Right hindlimb (tissue), 1 donor: ENCODE measurements at regions not wholly inside any gene's neighbourhood (a gene's known extent, or its start where the extent isn't known, plus 50 kb on each side); places are given as distances from the start of the nearest gene placed in this dataset.
A peak's percentile ranks its signal among the peaks of the same experiment; 100 is the strongest.
"Not testable (repeated sequence)": the region's sequence is repeated elsewhere in the genome, so short reads cannot be mapped to it uniquely, and the experiment has no call there.

Experiments used
- DNase-seq: peaks from one replicate; pipeline ENCODE4 v3.0.0-alpha.2; 2018

DNA sequence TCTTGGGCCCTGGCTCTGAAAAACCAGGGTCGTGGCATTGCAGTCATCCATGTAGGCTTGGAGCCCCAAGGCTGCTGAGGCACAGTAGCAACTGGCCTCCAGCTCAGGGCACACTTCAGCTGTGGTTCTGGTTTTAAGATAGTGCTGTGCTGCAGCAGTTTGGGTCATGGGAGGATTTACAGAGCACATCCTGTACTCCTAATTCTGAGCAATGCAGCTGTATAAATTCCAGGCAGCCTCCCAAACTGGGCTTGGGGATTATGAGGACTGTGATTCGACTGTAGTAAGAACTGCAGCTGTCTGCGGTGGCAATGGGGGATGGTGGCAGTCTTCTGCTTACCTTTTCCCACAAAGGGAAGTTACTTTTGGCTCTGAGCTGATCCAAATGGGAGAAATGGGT, 536.3 kb upstream of the GCFC2 start:
- peak; percentile 20 for DNase-seq

DNA sequence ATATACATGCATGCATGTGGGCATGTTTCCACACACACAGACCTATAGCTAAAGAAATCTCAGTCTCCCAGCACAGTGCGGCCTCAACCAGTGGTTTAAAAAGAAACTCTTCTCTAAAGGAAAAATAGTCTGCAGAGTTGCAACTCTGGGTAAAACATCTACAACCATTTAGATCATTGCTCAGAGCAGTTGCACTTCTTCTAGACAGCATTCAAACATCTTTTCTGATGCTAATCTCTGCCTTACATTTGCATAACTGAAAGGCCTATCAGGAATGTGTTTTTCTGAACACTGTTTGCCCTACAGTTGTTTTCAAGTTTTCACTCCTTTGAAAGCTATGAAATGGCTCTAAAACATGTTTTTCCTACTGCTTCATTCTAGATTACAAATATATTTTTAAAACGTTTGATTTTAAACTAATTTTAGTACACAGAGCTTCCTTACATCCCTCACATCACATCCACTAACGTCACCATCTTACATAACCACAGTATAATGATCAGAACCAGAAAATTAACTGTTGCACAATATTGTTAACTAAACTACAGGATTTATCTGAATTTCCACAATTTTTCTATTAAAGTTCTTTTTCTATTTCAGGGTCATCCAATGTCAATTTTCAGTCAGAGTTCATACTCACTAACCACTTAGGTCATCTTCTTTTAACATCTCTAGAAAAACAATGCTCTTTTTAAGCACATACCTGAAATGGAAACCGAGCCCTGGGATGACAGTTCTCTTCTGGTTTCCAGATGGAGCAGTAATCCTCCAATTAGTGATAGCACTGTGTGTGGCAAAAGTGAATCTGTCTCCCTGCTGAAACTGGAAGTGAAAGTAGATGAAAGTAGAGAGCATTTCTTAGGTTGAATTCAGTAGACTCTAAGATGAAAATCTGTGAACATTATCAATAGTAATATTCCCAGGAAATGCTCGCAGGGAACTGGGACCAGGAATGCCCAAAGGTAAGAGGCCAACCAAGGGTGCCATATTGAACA, 501.6 kb upstream of the GCFC2 start:
- DNase-seq: no peak

DNA sequence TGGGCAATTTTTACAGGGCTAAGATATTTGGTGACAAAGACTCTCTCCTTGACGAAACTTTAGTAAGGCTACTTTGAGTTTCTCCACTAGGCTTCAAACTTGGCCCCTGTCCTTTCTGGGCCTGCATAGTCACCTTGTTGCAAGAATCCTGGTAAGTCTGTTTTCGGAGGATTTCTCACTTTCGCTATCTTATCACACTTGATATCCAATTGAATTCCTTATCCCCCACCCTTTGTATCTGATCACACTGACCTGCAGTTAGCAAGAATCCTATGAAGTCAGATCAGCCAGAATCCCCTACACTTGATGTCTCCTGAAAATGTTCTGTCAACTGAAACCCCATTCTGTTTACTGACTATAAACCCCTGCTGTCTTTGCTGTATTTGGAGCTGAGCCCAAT, 499.8 kb upstream of the GCFC2 start:
- DNase-seq: no peak

DNA sequence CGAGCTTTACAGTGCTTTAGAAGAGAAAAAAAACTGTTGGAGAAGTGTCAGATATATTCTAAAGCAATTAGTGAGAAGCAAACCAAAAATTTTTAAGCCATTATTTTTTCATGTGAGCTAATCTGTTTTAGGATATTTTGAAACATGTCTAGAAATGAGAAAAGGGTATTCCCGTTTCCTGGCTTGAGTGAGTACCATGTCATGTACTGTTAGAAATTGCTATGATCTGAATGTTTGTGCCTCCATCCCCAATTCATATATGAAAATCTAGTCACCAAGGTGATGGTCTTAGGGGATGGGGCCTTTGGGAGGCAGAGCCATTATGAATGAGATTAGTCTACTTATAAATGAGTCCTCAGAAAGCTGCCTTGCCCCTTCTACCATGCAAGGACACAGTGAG, 493.3 kb upstream of the GCFC2 start:
- DNase-seq: no peak

DNA sequence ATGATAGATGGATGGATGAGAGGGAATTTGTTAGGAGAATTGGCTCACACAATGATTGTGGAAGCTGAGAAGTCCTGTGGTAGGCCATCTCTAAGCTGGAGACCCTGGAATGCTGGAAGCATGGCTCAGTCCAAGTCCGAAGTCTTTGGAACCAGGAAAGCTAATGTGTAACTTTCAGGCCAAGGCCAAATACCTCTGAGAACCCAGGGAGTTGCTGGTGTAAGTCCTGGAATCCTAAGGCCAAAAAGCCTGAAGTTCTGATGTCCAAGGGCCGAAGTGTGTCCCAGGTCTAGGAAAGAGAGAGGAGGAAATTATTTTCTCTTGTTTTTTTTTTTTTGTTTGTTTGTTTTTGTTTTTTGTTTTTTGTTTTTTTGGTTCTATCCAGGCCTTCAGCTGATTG, 492.2 kb upstream of the GCFC2 start:
- no peak for DNase-seq

DNA sequence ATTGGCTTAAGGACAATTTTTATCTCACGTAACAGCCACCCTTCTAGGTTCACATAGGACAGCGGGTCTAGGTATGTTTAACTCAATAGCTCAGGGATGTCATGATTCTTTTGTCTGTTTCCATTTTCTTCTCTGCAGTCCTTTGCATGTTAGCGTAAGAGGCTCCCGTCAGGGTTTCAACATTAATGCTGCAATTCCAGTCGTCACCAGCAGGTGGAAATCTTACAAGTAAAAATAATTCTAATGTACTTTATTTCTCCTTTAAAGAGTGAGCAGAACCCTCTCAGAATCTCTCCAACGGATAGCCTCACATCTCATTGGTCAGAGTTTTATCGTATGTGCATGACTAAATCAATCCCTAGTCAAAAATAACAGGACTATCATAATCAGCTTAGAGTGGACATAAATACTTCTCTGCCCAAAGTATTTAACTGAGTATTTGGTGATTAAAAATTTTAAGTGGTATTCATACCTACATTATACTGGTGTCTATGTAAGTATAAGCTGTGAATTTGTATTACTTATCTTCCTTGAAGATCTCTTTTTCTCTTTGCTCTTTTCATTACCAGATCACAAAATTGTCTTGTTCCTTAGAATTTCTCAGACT, 487.2 kb upstream of the GCFC2 start:
- DNase-seq: peak; percentile 61

DNA sequence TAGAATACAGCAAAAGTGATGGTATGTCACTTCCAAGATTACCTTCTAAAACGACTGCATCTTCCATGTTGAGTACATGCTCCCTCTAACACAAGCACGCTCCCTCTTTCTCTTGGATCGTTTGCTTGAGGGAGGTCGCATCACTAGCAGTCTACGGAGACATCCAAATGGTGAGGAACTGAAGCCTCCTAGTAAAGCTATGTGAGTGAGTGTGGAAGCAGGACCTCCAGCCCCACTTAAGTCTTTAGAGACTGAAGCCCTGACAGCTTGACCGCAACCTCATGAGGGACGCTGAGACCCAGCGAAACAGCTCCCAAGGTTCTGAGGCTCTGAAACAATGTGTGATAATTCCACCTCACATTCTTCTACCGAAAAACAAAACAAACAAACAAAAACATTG, 486.7 kb upstream of the GCFC2 start:
- DNase-seq: no peak

DNA sequence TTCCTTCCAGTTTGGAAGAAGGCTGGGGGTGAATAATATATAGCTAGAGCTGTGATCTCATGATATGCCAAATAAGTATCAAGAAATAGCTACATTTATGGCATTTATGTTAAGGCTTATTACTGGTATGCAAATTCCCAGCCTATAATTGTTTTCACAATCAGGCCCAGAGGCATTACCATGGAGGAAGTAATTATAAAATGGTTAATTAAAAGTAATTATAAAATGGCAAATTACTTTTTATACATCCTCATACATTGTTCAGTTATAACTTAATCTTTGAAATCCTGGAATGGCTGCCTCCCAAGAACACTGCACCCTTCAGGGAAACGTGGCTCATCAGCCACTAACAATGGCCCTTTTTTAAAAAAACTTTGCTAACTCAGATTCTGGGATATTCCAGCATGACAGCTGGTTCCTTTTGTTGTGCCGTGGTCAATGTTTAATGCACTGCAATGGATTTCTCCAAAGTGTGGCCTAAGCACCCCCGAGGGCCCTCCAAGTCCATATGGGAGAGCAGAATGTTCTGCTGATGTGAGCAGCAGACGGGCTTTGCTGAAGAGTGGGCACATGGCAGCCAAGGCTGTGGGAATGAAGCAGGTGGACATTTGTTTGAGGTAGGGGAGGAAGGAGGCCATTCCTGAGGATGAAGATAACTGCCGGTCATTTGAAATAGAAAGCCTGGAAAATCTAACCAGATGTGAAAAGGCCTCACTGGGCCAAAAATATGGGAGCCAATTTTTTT, 483.5 kb upstream of the GCFC2 start:
- DNase-seq: no peak

DNA sequence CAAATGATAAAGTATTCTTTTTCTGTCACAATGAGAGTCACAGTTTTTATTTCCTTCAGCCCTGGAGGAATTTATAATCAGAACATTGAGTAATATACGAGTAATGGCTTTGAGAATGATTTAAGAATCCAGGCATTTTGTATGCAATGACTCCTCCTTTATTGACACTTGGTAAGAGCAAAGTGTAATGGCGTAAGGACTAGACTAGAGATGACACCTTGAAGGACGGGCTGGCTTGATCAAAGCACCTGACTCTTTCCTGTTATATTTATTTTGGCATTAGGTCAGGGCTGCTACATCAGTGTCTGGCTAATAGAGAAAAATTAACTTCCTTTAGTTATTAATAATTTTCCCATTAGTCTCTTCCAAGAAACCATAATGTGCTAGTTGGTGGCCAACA, 482.4 kb upstream of the GCFC2 start:
- DNase-seq: no peak

DNA sequence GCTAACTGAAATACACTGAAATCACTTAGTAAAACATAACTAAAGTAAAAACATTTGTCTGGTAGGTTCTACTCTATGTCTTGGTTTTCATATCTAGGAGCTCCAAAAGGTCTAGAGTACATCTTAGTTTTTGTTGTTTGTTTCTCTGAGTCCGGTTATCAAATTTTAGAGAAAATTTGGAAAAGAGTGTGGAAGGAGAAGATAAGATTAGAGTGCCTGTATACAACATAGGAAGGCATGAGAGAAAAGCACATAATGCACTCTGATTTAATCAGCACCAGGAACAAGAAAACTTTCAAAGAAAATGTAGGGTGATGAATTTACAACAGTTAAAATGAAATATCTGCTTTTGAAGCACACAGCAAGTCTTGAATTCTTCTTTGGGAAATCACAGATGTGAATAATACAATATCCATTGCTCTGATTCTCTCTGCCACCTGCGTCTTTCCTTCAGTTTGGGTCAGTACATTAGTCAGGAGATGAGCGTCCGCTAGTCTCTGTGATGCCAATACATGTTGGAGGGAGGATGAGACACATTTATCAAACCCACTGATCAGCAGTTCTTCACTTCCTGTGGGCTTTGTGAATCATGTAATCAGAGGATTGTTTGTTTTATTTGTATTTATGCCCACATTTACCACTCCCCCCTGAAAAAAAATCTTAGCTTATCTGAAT, 477.8 kb upstream of the GCFC2 start:
- DNase-seq: no peak

DNA sequence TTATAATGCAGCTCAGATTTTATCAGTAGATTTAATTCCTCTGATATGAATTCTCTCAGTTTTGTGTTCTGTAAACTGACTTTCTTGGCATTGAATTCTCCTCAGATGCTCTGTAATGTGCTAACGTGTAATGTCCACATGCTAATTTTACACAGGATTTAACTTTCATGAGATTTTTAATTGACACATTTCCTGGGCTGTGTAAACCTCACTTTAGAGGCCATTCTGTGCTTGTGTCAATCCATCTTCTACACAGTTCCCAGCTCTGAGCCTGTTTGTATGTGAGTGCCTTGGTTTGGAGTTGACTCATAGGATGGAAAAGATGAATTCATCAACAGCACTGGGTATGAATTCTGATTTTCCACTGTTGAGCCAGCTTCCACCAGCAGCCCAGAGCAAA, 476.7 kb upstream of the GCFC2 start:
- no peak for DNase-seq

DNA sequence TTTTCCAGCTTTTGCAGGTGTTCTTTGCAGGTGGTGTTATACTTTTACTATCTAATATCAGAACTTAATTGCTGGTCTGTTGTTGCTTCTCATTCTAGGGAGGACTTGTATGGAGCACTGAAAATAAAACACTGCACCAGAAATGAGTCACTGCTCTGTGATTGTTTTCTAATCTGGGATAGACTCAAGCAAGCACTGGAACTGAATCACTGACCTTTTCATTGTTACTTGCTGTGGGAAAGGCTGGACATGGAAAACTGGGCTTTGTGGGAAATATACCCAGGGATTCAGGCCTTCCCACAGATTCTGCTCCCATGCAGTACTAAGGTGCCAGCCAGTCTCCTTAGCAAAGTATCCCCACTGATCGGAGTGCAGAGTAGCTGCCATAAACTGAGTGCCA, 470.0 kb upstream of the GCFC2 start:
- DNase-seq: no peak

DNA sequence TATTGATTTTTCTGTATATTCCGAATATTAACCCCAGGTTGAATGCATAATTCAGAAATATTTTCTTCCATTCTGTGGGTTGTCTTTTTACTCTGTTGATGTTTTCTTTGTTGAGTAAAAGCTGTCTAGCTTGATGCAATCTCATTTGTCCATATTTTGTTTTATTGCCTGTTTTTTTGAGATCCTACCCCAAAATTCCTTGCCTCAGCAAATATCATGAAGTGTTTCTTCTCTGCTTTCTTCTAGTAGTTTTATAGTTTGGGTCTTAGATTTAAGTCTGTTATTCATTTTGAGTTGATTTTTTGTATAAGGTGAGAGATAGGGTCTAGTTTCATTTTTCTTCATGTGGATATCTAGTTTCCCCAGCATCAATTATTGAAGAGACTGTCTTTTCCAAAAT, 467.9 kb upstream of the GCFC2 start:
- no peak for DNase-seq

DNA sequence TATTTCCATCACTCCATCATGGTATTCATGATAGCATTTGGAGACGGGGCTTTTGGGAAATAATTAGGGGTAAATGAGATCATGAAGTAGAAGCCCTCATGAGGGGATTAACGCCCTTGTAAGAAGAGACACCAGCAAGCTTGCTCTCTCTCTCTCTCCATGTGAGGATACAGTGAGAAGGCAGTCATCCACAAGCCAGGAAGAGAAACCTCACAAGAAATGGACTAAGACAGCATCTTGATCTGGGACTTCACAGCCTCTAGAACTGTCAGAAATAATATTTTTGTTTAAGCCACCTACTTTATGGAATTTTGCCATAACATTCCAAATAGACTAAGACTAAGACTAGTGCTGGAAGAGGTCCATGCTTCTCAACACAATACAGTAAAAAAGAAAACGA, 464.6 kb upstream of the GCFC2 start:
- no peak for DNase-seq

DNA sequence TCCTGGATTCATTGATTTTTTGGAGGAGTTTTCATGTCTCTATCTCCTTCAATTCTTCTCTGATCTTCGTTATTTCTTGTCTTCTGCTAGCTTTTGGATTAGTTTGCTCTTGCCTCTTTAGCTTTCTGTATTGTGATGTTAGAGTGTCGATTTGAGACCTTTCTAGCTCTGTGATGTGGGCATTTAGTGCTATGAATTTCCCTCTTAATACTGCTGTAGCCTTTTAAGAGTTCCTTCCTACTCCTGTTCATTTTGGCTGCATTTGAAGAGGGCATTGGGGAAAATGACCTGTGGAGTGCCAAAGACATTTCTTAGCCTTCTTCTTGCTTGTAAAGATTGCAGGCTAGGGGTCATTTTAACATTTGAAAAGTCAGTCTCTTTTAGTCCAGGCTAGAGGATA, 463.8 kb upstream of the GCFC2 start:
- no peak for DNase-seq

DNA sequence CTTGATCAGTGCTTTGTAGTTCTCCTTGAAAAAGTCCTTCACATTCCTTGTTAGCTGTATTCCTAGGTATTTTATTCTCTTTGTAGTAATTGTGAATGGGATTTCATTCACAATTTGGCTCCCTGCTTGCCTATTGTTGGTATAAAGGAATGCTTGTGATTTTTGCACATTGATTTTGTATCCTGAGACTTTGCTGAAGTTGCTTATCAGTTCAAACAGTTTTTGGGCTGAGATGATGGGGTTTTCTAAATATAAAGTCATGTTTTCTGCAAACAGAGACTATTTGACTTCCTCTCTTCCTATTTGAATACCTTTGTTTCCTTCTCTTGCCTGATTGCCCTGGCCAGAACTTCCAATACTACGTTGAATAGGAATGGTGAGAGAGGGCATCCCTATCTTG, 462.5 kb upstream of the GCFC2 start:
- DNase-seq: not testable (repeated sequence)

DNA sequence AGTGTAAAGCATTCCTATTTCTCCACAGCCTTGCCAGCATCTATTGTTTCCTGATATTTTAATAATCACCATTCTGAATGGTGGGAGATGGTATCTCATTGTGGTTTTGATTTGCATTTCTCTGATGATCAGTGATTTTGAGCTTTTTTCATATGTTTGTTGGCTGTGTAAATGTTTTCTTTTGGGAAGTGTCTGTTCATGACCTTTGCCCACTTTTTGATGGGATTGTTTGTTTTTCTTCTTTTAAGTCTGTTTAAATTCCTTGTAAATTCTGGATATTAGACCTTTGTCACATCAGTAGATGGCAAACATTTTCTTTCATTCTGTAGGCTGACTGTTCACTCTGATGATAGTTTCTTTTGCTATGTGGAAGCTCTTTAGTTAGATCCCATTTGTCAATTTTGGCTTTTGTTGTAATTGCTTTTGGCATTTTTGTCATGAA, 461.5 kb upstream of the GCFC2 start:
- DNase-seq: not testable (repeated sequence)

DNA sequence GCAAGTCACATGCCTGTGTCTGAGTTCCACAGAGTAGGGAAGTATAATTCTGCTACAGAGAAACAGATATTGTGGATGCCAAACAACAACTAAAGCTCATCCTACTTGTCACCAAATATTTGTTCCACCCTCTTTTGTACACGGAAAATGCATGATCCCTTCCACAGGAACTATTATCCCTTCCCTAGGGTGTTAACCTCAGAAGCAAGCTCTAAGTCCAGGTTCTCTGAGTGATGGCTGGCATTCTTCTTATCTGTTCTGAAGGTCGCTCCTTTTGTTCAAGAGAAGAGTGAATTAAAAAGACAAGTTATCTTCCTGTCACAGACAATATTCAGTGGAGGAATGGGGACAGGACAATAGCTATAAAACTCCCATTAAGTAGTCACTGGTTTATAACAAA, 460.1 kb upstream of the GCFC2 start:
- DNase-seq: no peak

DNA sequence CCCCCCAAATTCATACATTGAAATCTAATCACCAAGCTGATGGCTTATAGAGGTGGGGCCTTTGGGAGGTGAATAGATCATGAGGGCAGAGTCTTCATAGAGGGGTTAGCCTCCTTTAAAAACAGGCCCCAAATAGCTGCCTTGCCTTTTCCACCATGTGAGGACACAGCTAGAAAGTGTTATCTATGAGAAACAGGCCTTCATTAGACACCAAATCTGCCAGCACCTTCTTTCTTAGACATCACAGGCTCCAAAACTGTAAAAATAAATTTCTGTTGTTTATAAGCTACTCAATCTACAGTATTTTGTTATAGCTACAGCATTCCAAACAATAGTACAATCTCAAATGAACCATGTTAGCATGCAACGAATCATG, 459.3 kb upstream of the GCFC2 start:
- no peak for DNase-seq

DNA sequence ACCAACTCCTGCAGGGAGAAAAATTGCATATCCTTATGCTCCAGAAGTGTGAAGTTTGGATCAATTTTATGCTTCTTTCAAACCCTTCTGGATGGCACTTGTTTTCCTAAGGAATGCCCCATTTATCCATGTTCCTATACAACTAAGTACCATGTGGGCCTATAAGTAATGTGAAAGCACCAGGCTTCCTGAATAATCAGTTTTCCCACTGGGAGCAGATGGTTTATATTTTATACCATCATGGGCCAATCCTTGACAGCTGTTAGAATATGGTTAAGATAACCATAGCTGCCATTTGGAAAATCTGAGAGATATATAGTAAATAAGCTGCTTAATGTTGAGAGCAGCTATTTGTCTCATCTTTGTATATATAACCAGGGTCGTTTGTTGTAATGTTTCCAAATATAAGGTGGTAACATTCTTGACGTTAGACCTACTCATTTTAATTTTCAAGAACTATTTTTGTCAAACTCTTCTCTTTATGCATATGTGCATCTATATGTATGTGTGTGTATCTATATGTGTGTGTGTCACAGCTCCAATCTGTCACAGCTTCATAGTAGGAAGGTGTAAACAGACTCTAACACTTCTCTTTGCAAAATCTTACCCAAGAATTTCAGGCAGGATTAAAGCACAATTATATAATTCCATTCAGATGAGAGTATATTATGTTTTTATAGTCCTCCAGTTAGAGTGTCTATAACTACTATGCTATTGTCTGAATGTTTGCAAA, 458.7 kb upstream of the GCFC2 start:
- no peak for DNase-seq

DNA sequence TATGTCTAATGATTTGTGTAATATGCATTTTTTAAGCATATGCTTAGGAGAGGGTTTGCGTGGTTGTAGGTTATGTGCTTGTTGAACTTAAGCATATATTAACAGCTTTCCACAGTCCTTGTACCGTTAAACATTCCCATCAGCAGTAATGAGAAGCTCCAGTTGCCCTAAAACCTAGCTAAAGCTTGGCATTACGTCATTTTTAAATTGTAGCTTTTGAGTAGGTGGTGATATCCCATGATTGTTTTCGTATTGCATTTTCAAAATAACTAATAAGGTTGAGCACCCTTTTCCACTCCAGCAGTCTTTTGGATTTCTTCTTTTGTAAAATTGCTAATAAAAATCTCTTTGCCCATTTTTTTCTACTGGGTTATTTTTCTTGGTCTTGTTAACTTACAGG, 453.1 kb upstream of the GCFC2 start:
- no peak for DNase-seq

DNA sequence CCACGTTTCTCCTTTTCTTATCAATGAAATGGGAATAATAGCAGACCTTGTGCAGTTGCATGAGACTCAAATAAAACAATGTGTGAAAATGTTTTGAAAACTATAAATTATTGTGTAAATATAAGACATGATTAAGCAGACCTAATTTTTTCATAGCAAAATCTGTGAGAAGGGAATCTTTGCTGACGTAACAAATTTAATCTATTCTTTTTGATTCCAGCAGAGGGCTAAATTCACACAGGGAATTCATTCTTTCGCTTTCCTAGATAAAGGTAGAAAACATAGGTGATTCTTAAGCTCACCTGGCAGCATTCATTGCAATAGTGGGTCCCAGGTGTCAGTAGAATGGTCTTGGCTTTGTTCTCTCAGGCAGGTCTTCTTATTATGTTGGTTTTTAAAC, 450.0 kb upstream of the GCFC2 start:
- no peak for DNase-seq
